LNCAP (cell line): ENCODE measurements at regions not wholly inside any gene's neighbourhood (a gene's known extent, or its start where the extent isn't known, plus 50 kb on each side); places are given as distances from the start of the nearest gene placed in this dataset.

Experiments used
- CTCF ChIP-seq: fragments of 450-650 bp; IDR thresholded peaks from 2 replicates; pipeline ENCODE4 v1.5.1; 2017; ENCODE audit warnings: mild to moderate bottlenecking

GRCh38 chr18:37742436-37742835 lies 176.8 kb upstream of the CELF4 start:
- no peak for TF ChIP-seq CTCF

GRCh38 chr18:37741032-37741623 lies 175.5 kb upstream of the CELF4 start:
- TF ChIP-seq CTCF: no peak

GRCh38 chr18:37734406-37734805 lies 168.8 kb upstream of the CELF4 start:
- TF ChIP-seq CTCF: no peak

- TF ChIP-seq CTCF: no peak
Measured at GRCh38 chr18:37729716-37730115, 164.1 kb upstream of the CELF4 start.

GRCh38 chr18:37724206-37724605 lies 158.6 kb upstream of the CELF4 start:
- TF ChIP-seq CTCF: no peak

- no peak for TF ChIP-seq CTCF
Measured at GRCh38 chr18:37721544-37722522, 156.2 kb upstream of the CELF4 start.

GRCh38 chr18:37720663-37721062 lies 155.1 kb upstream of the CELF4 start:
- no peak for TF ChIP-seq CTCF
